ENCODE measurements at regions not wholly inside any gene's neighbourhood (a gene's known extent, or its start where the extent isn't known, plus 50 kb on each side); places are given as distances from the start of the nearest gene placed in this dataset.

- TF ChIP-seq POLR2A (IDR thresholded peaks at IDR 0.05), result no peak
- no peak for TF ChIP-seq CTCF (IDR thresholded peaks at IDR 0.05)
These were observed 115.3 kb upstream of the SESN3 start for GRCh38 chr11:95346265-95346664.

Measured in Peyer's patch (tissue), 4 donors.